ENCODE measurements at regions not wholly inside any gene's neighbourhood (a gene's known extent, or its start where the extent isn't known, plus 50 kb on each side); places are given as distances from the start of the nearest gene placed in this dataset.

GRCh38 chr2:121903037-121903689, 147.7 kb downstream of the TSN start:
- intact Hi-C loops (cut with micrococcal nuclease), result no loop called here
- 88% methylated on average over 11 of the region's 14 CpGs for WGBS (ENCODE audit: insufficient coverage)
- no peaks in the 10 kb centered on the region for H3K36me3 ChIP-seq (replicated peaks in 1 of 2; ENCODE audit: control extremely low read depth in 1 of 2, control insufficient read depth in 1 of 2, extremely low read depth in 1 of 2, insufficient read depth in 2 of 2, low read length in 1 of 2)
- H3K79me2 ChIP-seq (ENCODE audit: control insufficient read depth, insufficient read depth, low read length), result no peaks in the 10 kb centered on the region
- no peaks in the 10 kb centered on the region for H3K27me3 ChIP-seq (replicated peaks in 1 of 4; ENCODE audit: control extremely low read depth in 1 of 4, control insufficient read depth in 3 of 4, insufficient read depth in 4 of 4, low read length in 3 of 4)
- POLR2A ChIA-PET, result no interaction called here
- no peak for TF ChIP-seq CTCF (IDR thresholded peaks at IDR 0.05)
- TF ChIP-seq EZH2 (IDR thresholded peaks at IDR 0.05; ENCODE audit: borderline replicate concordance, insufficient read depth, low read depth, low read length, poor library complexity, severe bottlenecking), result no peak
- H3K9me3 Mint-ChIP-seq (ENCODE audit: insufficient read depth), result no peaks in the 10 kb centered on the region
- H3K4me3 Mint-ChIP-seq, result no peak overlapping the region
- no peaks in the 10 kb centered on the region for H3K4me1 ChIP-seq (ENCODE audit: control insufficient read depth in 2 of 2, insufficient read depth in 2 of 2, low read length in 2 of 2)
- no peak overlapping the region for H3K9ac ChIP-seq (ENCODE audit: low read length)
- H3K27me3 Mint-ChIP-seq, result no peaks in the 10 kb centered on the region
- no peak overlapping the region for H3K27ac ChIP-seq (ENCODE audit: low read length in 2 of 2)
- no peak overlapping the region for H2AFZ ChIP-seq (ENCODE audit: insufficient read depth, low read depth, low read length, poor library complexity, severe bottlenecking)
- H3K4me2 ChIP-seq (replicated peaks; ENCODE audit: low read depth, low read length, poor library complexity, severe bottlenecking), result no peak overlapping the region
- H3K4me3 ChIP-seq (ENCODE audit: control extremely low read depth in 1 of 5, extremely low read depth in 1 of 5, insufficient read depth in 1 of 5, low read depth in 2 of 5, low read length in 4 of 5), result no peak overlapping the region
- no peak overlapping the region for H3K27ac Mint-ChIP-seq
- H3K9me3 ChIP-seq (ENCODE audit: control extremely low read depth in 1 of 3, control insufficient read depth in 2 of 3, insufficient read depth in 1 of 3, low read length in 2 of 3), result peaks cover 0 to 7% (median 0%) of the 10 kb centered on the region in 3 donors
- CTCF ChIA-PET, result no interaction called here
- no peaks in the 10 kb centered on the region for H3K4me1 Mint-ChIP-seq
- H4K20me1 ChIP-seq (ENCODE audit: control insufficient read depth, insufficient read depth, low read length, poor library complexity, severe bottlenecking), result no peaks in the 10 kb centered on the region
- ATAC-seq (ENCODE audit: low read depth) (no peak), DNase-seq (no peak)

- no peaks in the 10 kb centered on the region for H3K4me1 Mint-ChIP-seq
- no peak overlapping the region for H3K4me3 ChIP-seq (ENCODE audit: control extremely low read depth in 1 of 5, extremely low read depth in 1 of 5, insufficient read depth in 1 of 5, low read depth in 2 of 5, low read length in 4 of 5)
- H2AFZ ChIP-seq (ENCODE audit: insufficient read depth, low read depth, low read length, poor library complexity, severe bottlenecking), result no peak overlapping the region
- intact Hi-C loops (cut with micrococcal nuclease), result no loop called here
- no peak overlapping the region for H3K4me2 ChIP-seq (replicated peaks; ENCODE audit: low read depth, low read length, poor library complexity, severe bottlenecking)
- TF ChIP-seq CTCF (IDR thresholded peaks at IDR 0.05) (no peak), EZH2 (IDR thresholded peaks at IDR 0.05; ENCODE audit: borderline replicate concordance, insufficient read depth, low read depth, low read length, poor library complexity, severe bottlenecking) (no peak)
- ATAC-seq (ENCODE audit: low read depth), result no peak
- H3K79me2 ChIP-seq (ENCODE audit: control insufficient read depth, insufficient read depth, low read length), result no peaks in the 10 kb centered on the region
- no peak for DNase-seq
- no peak overlapping the region for H3K9ac ChIP-seq (ENCODE audit: low read length)
- no peaks in the 10 kb centered on the region for H3K36me3 ChIP-seq (replicated peaks in 1 of 2; ENCODE audit: control extremely low read depth in 1 of 2, control insufficient read depth in 1 of 2, extremely low read depth in 1 of 2, insufficient read depth in 2 of 2, low read length in 1 of 2)
- H3K27me3 Mint-ChIP-seq, result no peaks in the 10 kb centered on the region
- no peaks in the 10 kb centered on the region for H3K9me3 Mint-ChIP-seq (ENCODE audit: insufficient read depth)
- H3K27ac Mint-ChIP-seq, result no peak overlapping the region
- CTCF ChIA-PET, result no interaction called here
- no CpG with 5 or more reads among the region's 2 CpGs for WGBS (ENCODE audit: insufficient coverage)
- no peaks in the 10 kb centered on the region for H3K27me3 ChIP-seq (replicated peaks in 1 of 4; ENCODE audit: control extremely low read depth in 1 of 4, control insufficient read depth in 3 of 4, insufficient read depth in 4 of 4, low read length in 3 of 4)
- H3K4me3 Mint-ChIP-seq, result no peak overlapping the region
- H3K27ac ChIP-seq (ENCODE audit: low read length in 2 of 2), result no peak overlapping the region
- no peaks in the 10 kb centered on the region for H3K4me1 ChIP-seq (ENCODE audit: control insufficient read depth in 2 of 2, insufficient read depth in 2 of 2, low read length in 2 of 2)
- H3K9me3 ChIP-seq (ENCODE audit: control extremely low read depth in 1 of 3, control insufficient read depth in 2 of 3, insufficient read depth in 1 of 3, low read length in 2 of 3), result peaks cover 0 to 7% (median 0%) of the 10 kb centered on the region in 3 donors
- no peaks in the 10 kb centered on the region for H4K20me1 ChIP-seq (ENCODE audit: control insufficient read depth, insufficient read depth, low read length, poor library complexity, severe bottlenecking)
- POLR2A ChIA-PET, result no interaction called here
Observed at GRCh38 chr2:121904656-121905055, 149.2 kb downstream of the TSN start.
